ENCODE measurements at regions not wholly inside any gene's neighbourhood (a gene's known extent, or its start where the extent isn't known, plus 50 kb on each side); places are given as distances from the start of the nearest gene placed in this dataset.

DNA sequence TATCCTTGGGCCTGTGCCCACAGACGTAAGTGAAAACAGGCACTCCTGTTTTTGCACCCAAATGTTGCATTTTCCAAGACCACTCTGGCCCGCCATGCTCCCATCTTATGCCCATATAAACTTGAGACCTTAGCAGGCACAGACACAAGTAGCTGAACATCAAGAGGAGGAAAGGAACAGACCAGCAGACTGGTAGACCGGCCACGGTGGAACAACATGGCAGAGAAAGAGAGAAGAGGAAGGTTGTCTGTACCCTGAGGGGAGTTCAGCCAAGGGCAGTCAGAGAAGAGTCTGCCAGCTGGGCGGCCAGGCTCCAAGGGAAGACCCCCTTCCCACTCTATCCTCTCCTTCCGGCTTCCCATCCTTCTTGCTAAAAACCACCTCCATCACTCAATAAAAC, 85.3 kb downstream of the GPR37 start:
- Mint-ChIP-seq H3K4me3 (no peak overlapping the region), H3K27me3 (no peaks in the 10 kb centered on the region), H3K27ac (no peak overlapping the region), H3K36me3 (no peaks in the 10 kb centered on the region), H3K9me3 (peaks cover 0 to 3% (median 0%) of the 10 kb centered on the region in 3 donors), H3K4me1 (no peaks in the 10 kb centered on the region)
- ChIA-PET CTCF (no interaction called here), POLR2A (no interaction called here)
- H3K4me3 ChIP-seq (ENCODE audit: control insufficient read depth in 1 of 2, extremely low read depth in 1 of 2, low read length in 1 of 2) = no peak overlapping the region
- H3K4me1 ChIP-seq (ENCODE audit: control insufficient read depth in 1 of 2, extremely low read depth in 1 of 2, insufficient read depth in 2 of 2, low read length in 2 of 2) = no peaks in the 10 kb centered on the region
- no peak overlapping the region for H3K27ac ChIP-seq (ENCODE audit: low read length)
- no peak for ATAC-seq (replicated peaks in 1 of 4)
- 78% methylated on average over 4 of the region's 6 CpGs for WGBS (ENCODE audit: insufficient coverage)
- DNase-seq = no peak
- H3K27me3 ChIP-seq (replicated peaks in 1 of 2; ENCODE audit: control insufficient read depth in 2 of 2, extremely low read depth in 1 of 2, insufficient read depth in 2 of 2, low read length in 1 of 2) = no peaks in the 10 kb centered on the region
- no peaks in the 10 kb centered on the region for H3K9me3 ChIP-seq
- H3K36me3 ChIP-seq (ENCODE audit: control insufficient read depth in 2 of 2, extremely low read depth in 1 of 2, insufficient read depth in 1 of 2, low read length in 1 of 2) = no peaks in the 10 kb centered on the region

DNA sequence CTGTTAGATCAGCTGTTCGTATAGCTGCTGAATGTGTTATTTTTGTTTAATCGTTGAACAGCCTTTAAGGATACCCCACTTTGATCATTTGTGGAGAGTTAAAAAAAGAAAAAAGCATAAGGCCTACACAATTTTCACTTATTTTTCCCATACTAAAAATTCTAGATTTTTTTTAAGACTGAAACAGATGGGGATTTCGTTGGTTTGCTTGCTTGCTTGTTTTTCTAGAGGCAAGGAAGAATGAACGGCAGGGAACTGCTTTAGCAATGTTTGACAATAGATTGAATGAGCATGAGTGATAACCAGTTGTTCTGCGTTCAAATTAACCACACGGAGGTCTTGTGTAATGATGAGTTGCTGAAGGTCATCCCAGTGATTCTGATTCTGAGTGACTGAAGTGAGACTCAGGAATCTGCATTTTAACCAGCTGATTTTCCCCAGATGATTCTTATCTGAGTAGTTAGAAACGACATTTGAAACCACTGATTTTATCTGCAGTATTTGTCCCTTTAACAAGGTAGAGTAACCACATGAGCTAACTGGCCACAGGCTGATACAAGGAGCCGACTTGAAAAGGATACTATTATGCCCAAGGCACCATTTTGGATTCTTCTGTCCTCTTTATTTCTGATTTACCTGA, 85.9 kb downstream of the GPR37 start:
- Mint-ChIP-seq H3K27me3 (no peaks in the 10 kb centered on the region), H3K36me3 (no peaks in the 10 kb centered on the region), H3K9me3 (peaks cover 0 to 3% (median 0%) of the 10 kb centered on the region in 3 donors), H3K4me3 (no peak overlapping the region), H3K4me1 (no peaks in the 10 kb centered on the region), H3K27ac (no peak overlapping the region)
- H3K27ac ChIP-seq (ENCODE audit: low read length) = no peak overlapping the region
- no peaks in the 10 kb centered on the region for H3K9me3 ChIP-seq
- no peak for ATAC-seq (replicated peaks in 1 of 4)
- no peaks in the 10 kb centered on the region for H3K27me3 ChIP-seq (replicated peaks in 1 of 2; ENCODE audit: control insufficient read depth in 2 of 2, extremely low read depth in 1 of 2, insufficient read depth in 2 of 2, low read length in 1 of 2)
- ChIA-PET POLR2A (no interaction called here), CTCF (no interaction called here)
- H3K4me3 ChIP-seq (ENCODE audit: control insufficient read depth in 1 of 2, extremely low read depth in 1 of 2, low read length in 1 of 2) = no peak overlapping the region
- DNase-seq = no peak
- no peaks in the 10 kb centered on the region for H3K36me3 ChIP-seq (ENCODE audit: control insufficient read depth in 2 of 2, extremely low read depth in 1 of 2, insufficient read depth in 1 of 2, low read length in 1 of 2)
- no peaks in the 10 kb centered on the region for H3K4me1 ChIP-seq (ENCODE audit: control insufficient read depth in 1 of 2, extremely low read depth in 1 of 2, insufficient read depth in 2 of 2, low read length in 2 of 2)
- WGBS (ENCODE audit: insufficient coverage) = 65% methylated on average over 4 of the region's 8 CpGs

DNA sequence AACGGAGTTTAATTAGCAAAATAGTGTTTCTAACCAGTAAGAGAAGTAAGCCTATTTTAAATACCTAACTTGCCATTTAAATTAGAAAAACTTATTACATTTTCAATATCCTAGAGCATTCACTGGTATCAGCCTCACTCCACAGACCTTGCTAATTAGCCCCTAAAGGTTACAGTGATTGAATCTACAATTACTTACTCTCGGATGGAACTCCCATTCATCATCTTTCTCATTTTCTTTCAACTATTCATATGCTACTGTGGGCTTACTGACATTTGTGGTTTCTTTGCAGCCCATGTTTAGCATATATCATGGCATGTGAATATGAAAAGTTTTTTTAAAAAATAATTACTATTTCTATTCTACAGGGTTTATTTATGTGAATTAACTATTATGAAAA, 86.4 kb downstream of the GPR37 start:
- Mint-ChIP-seq H3K36me3 (no peaks in the 10 kb centered on the region), H3K4me3 (no peak overlapping the region), H3K27me3 (no peaks in the 10 kb centered on the region), H3K27ac (no peak overlapping the region), H3K4me1 (no peaks in the 10 kb centered on the region), H3K9me3 (peaks cover 0 to 3% (median 0%) of the 10 kb centered on the region in 3 donors)
- CTCF ChIA-PET = no interaction called here
- no peak for DNase-seq
- H3K4me3 ChIP-seq (ENCODE audit: control insufficient read depth in 1 of 2, extremely low read depth in 1 of 2, low read length in 1 of 2) = no peak overlapping the region
- POLR2A ChIA-PET = no interaction called here
- no peak overlapping the region for H3K27ac ChIP-seq (ENCODE audit: low read length)
- no peaks in the 10 kb centered on the region for H3K9me3 ChIP-seq
- no peak for ATAC-seq (replicated peaks in 1 of 4)
- H3K36me3 ChIP-seq (ENCODE audit: control insufficient read depth in 2 of 2, extremely low read depth in 1 of 2, insufficient read depth in 1 of 2, low read length in 1 of 2) = no peaks in the 10 kb centered on the region
- no peaks in the 10 kb centered on the region for H3K4me1 ChIP-seq (ENCODE audit: control insufficient read depth in 1 of 2, extremely low read depth in 1 of 2, insufficient read depth in 2 of 2, low read length in 2 of 2)
- H3K27me3 ChIP-seq (replicated peaks in 1 of 2; ENCODE audit: control insufficient read depth in 2 of 2, extremely low read depth in 1 of 2, insufficient read depth in 2 of 2, low read length in 1 of 2) = no peaks in the 10 kb centered on the region
- no CpG with 5 or more reads among the region's 2 CpGs for WGBS (ENCODE audit: insufficient coverage)

DNA sequence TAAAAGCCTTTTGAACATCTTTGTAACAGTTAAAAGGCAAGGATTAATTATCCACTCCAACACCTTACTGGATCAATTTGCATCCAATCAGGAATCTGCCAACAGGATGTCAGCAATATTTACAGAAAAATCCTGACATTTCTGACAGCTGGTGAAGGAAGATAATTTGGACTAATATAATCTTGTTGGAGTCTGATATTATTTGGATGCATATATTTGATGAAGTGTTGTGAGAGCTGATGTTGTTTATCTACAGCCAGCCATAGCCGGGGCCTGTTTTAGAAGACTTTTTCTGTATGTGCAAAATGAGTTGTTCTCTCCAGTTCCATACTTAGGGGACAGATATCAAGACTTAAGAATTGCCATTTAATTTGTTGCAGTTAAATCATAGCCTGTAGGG, 91.1 kb downstream of the GPR37 start:
- no peak for ATAC-seq (replicated peaks in 1 of 4)
- Histone ChIP-seq H3K4me3 (ENCODE audit: control insufficient read depth in 1 of 2, extremely low read depth in 1 of 2, low read length in 1 of 2) (no peak overlapping the region), H3K4me1 (ENCODE audit: control insufficient read depth in 1 of 2, extremely low read depth in 1 of 2, insufficient read depth in 2 of 2, low read length in 2 of 2) (no peaks in the 10 kb centered on the region), H3K9me3 (no peaks in the 10 kb centered on the region), H3K36me3 (ENCODE audit: control insufficient read depth in 2 of 2, extremely low read depth in 1 of 2, insufficient read depth in 1 of 2, low read length in 1 of 2) (no peaks in the 10 kb centered on the region), H3K27me3 (replicated peaks in 1 of 2; ENCODE audit: control insufficient read depth in 2 of 2, extremely low read depth in 1 of 2, insufficient read depth in 2 of 2, low read length in 1 of 2) (no peaks in the 10 kb centered on the region), H3K27ac (ENCODE audit: low read length) (no peak overlapping the region)
- no peak for DNase-seq
- CTCF ChIA-PET = no interaction called here
- Mint-ChIP-seq H3K9me3 (peaks cover 0 to 3% (median 0%) of the 10 kb centered on the region in 3 donors), H3K27ac (no peak overlapping the region), H3K27me3 (no peaks in the 10 kb centered on the region), H3K36me3 (no peaks in the 10 kb centered on the region), H3K4me1 (no peaks in the 10 kb centered on the region), H3K4me3 (no peak overlapping the region)
- POLR2A ChIA-PET = no interaction called here
- WGBS (ENCODE audit: insufficient coverage) = no CpG with 5 or more reads among the region's 1 CpG

DNA sequence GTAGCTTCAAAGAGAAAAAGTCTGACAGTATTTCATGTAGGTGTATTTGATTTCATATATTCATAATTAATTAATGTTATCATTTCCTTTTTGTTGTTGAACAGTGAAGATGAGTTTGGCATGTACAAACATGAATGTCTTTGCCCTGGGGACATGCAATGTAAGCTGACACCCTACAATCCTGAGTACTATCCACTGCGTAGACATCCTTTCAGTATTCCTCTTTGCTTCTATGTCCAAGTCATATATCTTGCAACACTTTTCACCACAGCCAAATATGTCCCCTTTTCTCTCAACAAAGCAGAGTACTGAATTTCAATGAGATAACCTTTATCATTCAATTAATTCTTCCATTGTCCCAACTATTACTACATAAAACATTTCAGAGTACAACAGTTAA, 93.6 kb downstream of the GPR37 start:
- Mint-ChIP-seq H3K9me3 (peaks cover 0 to 3% (median 0%) of the 10 kb centered on the region in 3 donors), H3K36me3 (no peaks in the 10 kb centered on the region), H3K4me1 (no peaks in the 10 kb centered on the region), H3K4me3 (no peak overlapping the region), H3K27me3 (no peaks in the 10 kb centered on the region), H3K27ac (no peak overlapping the region)
- Histone ChIP-seq H3K27ac (ENCODE audit: low read length) (no peak overlapping the region), H3K9me3 (no peaks in the 10 kb centered on the region), H3K4me3 (ENCODE audit: control insufficient read depth in 1 of 2, extremely low read depth in 1 of 2, low read length in 1 of 2) (no peak overlapping the region), H3K36me3 (ENCODE audit: control insufficient read depth in 2 of 2, extremely low read depth in 1 of 2, insufficient read depth in 1 of 2, low read length in 1 of 2) (no peaks in the 10 kb centered on the region), H3K27me3 (replicated peaks in 1 of 2; ENCODE audit: control insufficient read depth in 2 of 2, extremely low read depth in 1 of 2, insufficient read depth in 2 of 2, low read length in 1 of 2) (no peaks in the 10 kb centered on the region), H3K4me1 (ENCODE audit: control insufficient read depth in 1 of 2, extremely low read depth in 1 of 2, insufficient read depth in 2 of 2, low read length in 2 of 2) (no peaks in the 10 kb centered on the region)
- POLR2A ChIA-PET = no interaction called here
- CTCF ChIA-PET = interaction anchor here in 1 of 2 donors (0.6 kb wide), 1 partner anchor 804 kb away, joined by 3 read pairs; no protein-coding TSS in a partner anchor
- no peak for ATAC-seq (replicated peaks in 1 of 4)
- DNase-seq = no peak
- WGBS (ENCODE audit: insufficient coverage) = 83% methylated on average over 1 of the region's 1 CpG

DNA sequence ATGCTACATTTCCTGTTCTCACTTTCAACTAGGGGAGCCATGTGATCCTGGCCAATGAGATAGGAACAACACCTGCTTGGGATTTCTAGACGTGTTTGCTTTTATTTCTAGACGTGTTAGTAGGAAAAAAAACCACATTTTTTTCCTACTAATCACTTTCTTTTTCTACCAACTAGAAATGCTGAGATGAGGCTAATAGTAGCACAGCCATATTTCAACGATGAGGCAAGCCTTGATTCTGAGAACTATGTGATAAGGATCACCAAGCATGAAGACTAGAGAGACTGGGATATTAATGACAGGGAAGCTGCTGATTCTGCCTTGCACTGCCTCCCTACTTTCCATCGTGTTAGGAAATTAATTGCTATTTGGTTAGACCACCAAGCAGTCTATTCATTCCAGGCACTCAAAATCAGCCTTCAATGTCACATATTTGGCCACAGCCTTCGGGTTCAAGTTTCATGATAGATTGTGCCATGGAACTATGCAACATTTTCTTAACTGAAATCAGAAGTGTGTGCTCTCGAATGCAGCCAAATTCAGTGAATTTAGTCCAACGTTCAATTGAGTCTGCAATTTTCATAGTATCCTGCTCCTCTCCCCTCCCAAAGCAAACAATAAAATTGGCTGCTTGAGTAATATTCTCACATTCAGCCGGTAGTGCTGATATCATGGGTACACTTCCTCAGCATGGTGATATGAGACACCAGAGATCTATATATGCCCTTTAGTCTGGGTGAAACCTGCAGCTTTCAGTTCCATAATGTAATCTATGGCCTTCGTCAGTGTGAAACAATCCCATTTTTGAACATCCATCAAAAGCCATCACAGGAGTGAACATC, 98.1 kb downstream of the GPR37 start:
- Mint-ChIP-seq H3K27me3 (no peaks in the 10 kb centered on the region), H3K9me3 (peaks cover 0 to 3% (median 0%) of the 10 kb centered on the region in 3 donors), H3K4me3 (no peak overlapping the region), H3K27ac (no peak overlapping the region), H3K36me3 (no peaks in the 10 kb centered on the region), H3K4me1 (no peaks in the 10 kb centered on the region)
- Histone ChIP-seq H3K9me3 (no peaks in the 10 kb centered on the region), H3K27me3 (replicated peaks in 1 of 2; ENCODE audit: control insufficient read depth in 2 of 2, extremely low read depth in 1 of 2, insufficient read depth in 2 of 2, low read length in 1 of 2) (no peaks in the 10 kb centered on the region), H3K36me3 (ENCODE audit: control insufficient read depth in 2 of 2, extremely low read depth in 1 of 2, insufficient read depth in 1 of 2, low read length in 1 of 2) (no peaks in the 10 kb centered on the region), H3K27ac (ENCODE audit: low read length) (no peak overlapping the region), H3K4me1 (ENCODE audit: control insufficient read depth in 1 of 2, extremely low read depth in 1 of 2, insufficient read depth in 2 of 2, low read length in 2 of 2) (no peaks in the 10 kb centered on the region), H3K4me3 (ENCODE audit: control insufficient read depth in 1 of 2, extremely low read depth in 1 of 2, low read length in 1 of 2) (no peak overlapping the region)
- ATAC-seq (replicated peaks in 1 of 4) (no peak), DNase-seq (no peak)
- ChIA-PET CTCF (no interaction called here), POLR2A (no interaction called here)
- WGBS (ENCODE audit: insufficient coverage) = 64% methylated on average over 4 of the region's 9 CpGs
